HG03097 (cell line): ENCODE measurements at regions not wholly inside any gene's neighbourhood (a gene's known extent, or its start where the extent isn't known, plus 50 kb on each side); places are given as distances from the start of the nearest gene placed in this dataset.

Source experiments
- ATAC-seq: cut with Tn5 transposase; IDR thresholded peaks from one replicate; pipeline ENCODE4 v1.9.1; 2021; ENCODE audit not compliant: unreplicated experiment, low FRiP score

DNA sequence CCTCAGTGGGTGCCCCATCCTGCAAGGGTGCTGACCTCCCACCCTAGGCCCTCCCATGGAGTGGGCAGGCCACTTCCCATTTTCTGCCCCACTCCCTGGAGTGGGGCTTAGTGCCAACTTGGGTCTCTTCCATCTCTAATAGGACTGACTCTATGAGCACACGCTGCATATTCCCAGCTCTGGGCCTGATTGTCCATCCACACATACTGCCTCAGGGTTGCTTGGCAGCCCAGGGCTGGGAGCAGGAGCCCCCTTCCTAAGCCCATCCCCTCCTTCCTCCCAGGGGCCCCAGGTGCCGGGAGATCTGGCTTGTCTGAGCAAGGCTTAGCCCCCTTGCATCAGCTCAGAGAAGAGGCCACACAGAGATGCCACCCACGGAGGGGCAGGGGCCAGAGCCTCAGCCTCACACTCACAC lies 55.1 kb downstream of the PJA1 start:
- no peak for ATAC-seq

DNA sequence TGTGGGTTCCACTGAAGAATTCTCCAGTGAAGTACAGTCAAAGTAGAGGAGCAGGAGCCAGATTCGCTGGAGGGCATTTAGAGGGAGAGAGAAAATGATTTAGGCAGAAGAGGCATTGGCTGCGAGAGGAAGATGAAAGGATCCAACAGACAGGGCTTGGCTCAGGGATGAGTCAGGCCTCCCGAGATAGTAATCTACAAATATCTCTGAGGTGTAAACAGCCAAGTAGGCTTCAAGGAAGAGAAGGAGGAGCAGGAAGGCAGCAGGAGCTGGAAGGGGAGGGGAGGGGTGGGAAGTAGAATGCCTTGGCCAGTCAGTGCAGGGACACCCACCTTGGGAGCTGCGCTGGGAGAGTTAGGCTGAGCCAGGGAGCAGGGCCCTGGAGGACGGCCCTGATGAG lies 55.5 kb downstream of the PJA1 start:
- no peak for ATAC-seq

DNA sequence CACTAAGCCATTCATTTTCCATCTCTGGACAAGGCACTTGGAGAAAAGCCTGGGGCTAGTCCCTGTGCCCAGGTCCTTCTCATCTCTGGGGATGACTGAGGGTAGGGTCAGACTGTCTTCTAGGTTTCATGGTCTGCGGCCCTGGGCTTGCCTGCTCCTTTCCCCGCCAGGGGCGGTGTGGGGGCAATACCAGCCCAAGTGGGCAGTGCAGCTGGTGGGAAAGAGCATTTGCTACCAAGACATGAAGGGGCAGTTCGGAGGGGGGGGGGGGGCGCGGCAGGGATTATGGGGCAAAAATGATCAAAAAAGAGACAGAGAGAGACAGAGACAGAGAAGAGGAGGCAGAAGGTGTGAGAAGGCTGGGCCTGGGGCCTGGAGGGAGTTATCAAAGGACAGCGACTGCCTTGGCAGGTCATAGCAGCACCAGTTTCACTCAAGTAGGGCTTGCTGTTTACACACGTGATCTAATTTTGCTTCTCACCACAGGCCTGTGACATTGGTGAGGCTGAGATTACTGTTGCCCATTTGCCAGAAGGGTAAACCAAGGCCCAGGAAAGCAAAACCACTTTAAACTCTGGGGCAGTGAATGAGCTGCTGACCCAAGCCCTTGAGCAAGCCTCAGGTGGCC lies 56.1 kb downstream of the PJA1 start:
- no peak for ATAC-seq

DNA sequence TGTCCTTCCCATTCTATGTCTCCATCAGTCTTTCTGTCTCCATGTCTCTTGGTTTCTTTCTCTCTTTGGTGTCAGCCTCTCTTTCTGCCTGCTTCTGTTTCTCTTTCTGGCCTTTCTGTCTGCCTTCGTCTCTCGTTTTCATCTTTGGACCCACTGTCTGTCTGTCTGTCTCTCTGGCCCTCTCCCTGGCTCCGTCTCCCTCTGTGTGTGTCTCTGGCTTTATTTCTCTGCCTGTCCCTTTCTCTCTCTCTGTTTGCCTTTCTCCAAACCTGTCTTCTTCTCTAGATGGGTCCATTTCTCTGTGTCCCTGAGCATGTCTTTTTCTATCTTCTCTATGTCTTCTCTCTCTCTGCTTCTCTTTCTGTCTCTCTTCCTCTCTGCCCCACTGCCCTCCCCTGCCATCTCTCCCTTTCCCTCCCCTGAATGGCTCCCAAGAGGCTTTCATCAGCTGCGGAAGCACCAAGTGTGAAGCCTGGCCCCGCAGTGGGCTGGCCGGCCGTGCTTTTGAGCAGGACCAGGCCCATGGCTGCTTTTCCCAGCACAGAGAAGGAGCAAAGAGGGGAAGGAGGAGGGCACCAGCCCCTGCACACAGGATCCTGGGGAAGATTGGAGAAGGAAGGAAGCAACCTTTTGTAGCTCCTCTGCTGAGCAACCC lies 57.4 kb downstream of the PJA1 start:
- no peak for ATAC-seq

DNA sequence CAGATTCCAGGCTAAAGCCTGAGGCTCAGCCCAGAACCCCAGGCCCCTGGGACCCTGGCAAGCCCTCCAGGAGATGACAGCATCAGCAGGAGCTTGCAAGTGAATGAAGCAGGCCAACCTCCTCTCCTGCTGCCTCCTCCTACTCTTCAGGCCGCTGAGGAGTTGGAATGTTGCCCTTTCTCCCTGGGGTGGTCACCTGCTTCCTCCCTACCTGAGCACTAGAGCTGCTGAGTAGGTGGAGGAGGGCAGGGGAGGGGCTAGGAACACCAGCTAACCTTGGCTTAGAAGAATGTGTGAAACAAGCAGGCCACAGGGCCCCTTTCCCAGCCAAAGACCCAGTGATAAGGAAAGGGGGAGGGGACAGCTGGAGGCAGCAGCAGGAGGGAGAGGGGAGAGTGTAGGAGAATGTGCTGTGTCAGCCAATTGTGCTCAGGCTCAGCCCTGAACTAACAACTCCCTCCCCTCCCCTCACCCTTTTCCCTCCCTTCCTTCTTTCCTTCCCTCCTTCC lies 58.0 kb downstream of the PJA1 start:
- ATAC-seq, result no peak

DNA sequence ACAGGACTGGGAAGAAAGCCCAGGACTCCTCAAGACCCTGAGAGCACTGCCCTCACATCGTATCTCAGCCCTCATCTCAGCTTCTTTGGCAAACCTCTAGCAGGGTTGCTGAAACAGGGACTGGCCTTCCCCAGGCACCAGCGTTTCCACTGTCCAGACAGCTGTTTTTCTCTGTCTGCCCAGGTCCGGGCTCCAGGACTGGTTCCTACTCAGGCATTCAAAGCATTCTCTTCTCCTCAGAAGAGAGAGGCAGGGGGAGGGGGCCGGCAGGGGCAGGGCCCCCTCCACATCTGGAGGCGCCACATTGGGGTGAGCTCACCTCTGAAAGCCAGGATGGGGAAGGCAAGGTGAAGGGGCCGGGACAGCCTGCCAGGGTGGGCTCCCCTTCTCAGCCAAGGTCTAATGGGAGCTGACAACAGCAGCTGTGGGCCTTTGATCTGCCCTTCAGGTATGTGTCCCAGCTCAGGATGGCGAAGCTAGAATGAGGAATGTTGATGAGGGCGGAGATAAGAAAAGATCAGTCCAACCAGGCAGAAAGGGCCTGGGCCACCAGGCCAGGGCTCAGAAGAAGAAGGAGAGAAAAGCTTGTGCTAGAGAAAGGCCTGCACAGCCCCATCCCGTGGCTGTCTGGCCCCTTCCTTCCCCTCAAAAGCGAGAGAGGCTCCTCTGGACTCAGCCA lies 60.4 kb downstream of the PJA1 start:
- no peak for ATAC-seq

DNA sequence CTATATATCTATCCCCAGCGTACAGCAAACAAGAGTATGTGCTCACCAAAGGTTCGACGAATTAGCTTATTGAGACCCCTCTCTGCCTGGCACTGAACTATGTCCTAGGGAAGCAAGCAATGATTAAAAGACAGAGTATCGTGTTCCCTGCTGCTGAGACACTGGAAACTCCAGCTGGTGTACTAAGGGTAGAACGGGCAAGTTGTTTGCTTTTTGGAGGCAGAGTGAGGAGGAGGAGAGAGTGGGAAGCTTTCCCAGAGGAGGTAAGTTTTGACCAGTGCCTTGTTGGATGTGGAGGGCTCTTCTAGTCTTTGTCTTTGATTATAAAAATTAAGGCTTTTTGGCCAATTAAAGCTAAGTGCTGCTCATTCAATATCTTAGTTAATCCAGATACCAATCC lies 61.7 kb downstream of the PJA1 start:
- no peak for ATAC-seq

DNA sequence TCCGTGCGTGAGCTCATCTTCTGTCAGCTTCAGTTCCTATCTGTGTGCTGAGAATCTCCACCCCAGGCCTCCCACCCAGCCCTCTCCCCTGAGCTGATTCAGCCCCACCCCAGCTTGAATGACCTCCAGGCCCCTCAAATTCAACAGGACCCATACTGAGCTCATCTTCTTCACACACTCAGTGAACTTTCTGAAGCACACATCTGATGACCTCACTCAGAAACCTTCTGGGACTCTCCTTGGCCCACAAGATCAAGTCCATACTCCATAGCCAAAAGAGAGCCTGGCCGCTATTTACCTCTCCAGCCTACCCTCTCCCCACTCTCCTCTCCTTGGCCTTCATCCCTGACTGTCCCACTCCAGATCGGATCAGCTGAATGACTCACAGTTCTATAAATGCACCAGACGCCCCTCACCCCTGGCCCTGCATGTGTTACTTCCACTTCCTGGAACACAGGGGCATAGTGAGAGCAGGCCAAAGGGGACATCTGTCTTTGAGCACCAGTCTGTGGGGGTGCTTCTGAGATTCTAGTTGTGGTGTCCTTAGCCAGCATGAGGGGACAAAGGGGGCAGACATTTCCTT lies 62.5 kb downstream of the PJA1 start:
- no peak for ATAC-seq

DNA sequence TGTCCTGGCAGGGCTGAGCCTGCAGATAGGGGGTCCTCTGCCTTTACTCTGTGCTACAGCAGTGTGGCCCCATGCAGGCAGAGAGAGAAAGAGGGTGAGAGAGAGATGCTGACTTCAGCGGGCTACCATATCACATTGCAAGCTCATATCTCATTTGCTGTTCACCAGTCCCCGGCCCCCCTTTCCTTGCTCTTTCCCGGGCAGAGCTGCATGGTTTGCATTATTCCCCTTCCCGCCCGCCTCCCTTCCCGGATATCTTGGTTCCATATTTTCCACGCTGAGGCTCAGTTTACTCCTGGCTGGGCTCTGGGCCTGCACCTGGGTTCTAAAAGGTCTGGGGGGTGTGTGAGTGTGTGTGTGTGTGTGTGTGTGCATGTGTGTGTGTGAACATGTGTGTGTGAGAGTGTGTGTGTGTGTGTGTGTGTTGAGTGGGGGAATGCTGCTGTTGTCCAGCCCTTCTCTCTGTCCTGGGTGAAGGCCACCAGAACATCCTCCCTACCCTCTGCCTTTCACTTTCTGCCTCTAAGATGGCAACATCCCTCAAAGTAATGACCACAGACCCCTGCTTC lies 63.5 kb downstream of the PJA1 start:
- ATAC-seq, result no peak

DNA sequence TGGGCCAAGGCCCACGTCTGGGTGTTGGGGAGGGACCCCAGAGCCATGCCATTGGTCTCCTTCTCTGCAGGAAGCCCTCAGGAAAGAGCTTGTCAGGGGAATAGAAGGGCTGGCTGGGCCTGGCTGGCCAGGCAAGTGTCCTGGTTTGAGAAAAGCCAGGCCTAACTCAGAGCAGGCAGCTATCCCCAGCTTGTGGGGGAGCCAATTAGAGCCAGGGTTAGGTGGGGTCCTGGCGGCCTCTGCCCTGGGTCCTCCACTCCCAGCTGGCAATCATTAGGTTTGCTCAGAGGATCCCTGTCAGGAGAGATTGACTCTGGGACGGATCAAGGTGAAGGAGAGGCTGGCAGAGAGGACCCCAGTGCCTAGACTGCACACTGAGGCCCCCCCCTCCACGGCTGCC lies 64.8 kb downstream of the PJA1 start:
- ATAC-seq, result no peak

DNA sequence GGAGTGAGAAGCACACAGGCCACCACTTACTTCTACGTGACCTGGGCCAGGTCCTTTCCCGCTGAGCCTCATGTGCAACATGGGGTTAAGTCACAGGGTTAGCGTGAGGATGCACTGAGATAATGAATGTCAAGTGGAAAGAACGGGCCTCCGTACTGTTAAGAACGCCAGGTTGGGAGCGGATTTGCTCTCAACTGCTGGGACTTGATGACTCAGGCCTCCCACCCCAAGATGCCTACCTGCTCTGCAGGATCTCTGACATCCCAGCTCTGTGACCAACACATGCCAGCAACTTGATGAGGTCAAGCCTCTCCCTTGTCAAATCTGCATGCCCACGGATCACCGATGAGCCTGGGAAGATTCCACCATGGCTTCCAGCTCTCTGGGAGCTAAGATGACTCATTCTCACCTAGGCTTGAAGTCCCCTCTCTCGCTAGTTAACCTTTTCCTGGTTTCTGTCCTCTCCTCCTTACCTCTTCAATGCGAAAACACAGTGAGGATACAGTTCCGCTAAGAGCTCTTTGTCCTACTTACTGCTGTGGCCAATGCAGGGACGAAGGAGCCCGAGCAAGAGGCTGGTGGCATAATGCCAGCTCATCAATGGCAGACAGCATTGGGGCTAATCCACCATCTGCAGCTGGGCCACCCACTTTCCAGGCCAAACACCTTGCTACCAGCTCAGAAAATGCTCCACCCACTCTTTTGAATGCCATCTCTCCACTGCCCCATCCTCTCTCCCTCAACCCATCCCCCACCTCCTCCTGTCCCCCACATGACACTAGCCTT lies 67.6 kb downstream of the PJA1 start:
- no peak for ATAC-seq

DNA sequence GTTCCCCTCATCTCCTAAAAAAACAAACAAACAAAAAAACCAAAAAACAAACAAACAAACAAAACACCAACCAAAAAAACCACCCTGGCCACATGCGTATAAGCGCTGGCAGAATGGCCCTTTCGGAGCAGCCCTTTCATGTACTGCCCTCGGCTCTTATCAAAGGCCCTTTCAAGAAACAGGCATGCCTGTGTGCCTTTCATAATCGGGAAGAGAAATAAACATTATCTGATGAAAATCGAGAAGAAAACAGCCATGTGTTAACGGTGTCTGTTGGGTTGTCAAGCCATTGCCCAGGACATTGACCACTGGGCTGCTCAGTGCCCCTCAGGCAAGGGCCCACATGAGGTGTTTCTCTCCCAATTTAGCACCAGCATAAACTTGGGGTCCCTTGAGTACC lies 68.3 kb downstream of the PJA1 start:
- ATAC-seq, result no peak

DNA sequence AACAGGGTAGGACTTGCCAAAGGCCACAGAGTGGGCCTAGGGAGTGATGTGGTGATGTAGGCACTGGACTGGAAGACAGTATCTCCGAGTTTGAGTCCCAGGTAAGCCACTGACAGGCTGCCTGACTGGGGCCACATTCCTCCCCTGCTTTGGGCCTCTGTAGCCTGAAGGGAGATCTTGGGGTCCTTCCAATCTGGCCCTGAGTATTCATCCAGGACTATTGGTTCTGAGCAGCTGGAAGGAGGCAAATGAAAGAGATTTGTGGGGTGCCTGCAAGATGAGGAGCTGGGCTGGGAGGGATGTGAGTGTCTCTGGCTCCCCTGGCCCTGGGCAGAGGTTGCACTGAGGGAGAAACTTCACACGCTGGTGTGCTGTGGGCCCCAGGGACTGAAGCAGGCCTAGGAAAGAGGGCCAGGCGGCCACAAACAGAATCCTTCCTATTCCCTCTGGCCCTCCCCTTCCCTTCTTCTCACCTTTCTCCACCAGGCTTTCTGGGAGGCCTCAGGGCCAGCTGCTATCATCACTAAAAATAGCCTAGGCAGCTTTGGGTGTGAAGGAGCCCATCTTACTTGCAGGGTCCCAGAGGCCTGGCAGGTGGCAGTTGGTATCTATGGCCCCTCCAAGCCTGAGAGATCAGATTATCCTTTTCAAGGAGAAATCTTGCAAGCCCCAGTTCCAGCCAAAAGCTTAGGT lies 70.1 kb downstream of the PJA1 start:
- no peak for ATAC-seq

DNA sequence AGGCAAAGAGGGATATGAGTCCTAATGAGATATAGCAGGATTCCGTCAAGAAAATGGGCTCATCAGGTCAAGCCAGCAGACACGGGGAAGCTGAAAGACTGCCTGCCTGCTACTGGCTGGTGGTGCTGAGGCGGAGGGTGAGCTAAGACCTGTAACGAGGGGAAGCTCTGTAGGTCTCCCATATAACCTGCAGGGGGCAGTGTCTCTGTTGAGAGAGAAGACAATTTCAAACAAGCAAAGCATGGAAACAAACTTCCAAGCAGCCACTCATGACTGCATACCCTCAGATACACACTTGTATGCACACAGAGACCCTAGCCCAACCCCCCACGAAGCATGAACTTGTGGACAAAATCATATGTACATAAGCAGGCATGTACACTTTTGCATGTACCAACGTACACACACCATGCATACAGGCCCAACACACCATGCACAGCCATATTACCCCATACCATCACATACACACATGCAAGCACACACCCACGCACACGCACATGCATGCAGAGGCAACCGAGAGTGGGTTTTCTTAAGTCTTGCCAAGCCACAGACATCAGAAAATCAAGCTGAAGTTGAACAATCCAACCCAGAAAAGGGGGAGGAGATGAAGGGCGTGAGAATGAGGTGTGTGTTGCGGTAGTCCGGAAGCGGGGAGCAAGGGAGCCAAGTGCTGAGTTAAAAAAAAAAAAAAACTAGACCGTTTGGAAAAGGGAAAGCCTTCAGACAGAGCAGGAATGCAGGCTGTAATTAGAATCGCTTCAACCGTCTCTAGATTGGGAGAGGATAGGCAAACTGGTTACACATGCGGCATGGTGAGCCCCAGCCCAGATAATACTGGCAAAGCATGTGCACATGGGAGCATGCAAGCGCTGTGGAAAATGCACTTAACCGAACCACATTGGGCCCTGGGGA lies 71.0 kb downstream of the PJA1 start:
- no peak for ATAC-seq

DNA sequence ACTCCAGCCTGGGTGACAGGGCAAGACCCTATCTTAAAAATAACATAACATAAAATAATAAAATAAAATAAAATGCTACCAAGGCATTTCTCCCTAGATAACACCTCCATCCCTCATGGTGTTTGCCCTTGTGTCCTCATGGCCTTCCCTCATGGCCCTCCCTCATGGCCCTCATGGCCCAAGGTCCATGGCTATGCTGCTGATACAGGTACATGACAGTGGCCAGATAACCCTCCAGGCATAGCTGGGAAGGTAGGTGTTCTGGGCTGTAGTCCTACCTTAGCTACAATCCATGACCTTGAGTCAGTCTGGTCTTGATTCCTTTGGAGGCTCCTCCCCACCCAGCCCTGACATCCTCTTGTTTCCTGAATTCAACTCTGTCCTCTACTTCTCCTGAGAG lies 75.2 kb downstream of the PJA1 start:
- ATAC-seq, result no peak

DNA sequence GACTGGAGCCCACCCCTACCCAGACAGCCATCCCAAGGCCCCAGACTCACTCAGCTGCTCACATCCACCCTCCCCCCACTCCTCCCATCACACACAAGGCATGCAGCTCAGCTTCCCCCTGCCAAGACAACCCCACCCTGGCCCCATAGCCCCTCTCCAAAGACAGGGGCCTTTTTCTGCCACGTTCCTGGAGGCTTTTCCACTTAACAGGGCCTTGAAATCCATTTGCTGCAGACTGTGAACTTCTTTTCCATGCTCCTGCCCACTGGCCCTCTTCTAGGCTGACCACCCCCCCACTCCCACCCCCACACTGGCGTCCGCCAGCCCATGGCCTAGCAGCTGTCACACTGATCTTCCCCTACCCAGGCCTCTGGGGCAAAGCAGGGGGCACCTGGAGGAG lies 76.0 kb downstream of the PJA1 start:
- no peak for ATAC-seq

DNA sequence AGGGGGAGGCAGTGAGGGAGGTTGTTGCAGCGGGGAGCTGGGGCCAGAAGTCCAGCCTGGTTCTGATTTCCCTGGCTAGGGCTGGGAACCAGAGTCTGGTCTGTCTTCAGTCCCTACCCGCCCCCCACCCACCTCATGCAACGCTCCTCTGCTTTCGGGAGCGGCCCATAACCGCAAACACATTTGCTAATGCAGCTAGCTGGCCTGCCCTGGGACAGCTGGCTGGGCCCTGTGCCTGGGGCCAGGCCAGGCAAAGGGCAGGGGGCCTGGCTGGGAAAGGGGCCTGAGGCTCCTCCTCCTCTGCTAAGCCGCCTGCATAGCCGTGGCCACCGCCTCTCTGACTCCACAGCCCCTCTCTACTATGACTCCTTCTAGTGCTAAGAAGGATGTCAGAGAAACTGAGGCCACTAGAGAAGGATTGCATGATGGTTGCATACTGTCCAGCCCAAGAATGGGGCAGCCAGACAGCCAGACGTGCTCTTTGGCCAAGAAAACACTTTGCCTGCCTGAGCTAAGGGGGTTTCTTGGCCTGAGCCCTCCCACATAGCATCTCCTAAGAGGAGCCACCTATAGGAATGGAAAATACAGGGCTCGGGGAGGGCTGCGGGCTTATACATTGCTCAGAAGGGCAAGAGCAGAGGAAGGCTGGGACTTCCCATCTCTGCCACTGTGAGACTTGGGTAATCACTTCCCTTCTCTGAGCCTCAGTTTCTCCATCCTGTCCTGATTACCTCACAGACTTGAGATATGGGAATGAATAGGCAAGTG lies 76.9 kb downstream of the PJA1 start:
- no peak for ATAC-seq

DNA sequence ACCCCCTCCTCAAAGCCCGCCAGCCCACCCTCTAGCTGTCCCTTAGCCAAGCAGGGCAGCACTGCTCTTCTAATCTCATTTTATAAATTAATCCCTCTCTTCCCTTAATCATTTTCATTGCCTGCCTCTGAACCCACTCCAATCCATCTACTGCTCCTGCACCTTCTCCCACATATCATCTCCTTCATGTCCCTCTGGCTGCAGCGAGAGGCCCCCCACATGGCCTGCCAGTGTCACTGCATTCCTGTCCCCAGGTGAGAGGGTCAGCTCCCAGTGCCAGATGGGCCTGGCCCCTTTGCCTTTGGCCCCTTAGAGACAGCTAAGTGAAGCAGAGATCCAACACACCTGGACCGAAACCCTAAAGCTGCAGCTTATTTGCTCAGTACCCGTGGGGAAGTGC lies 79.4 kb downstream of the PJA1 start:
- ATAC-seq, result no peak
